CD4-positive, alpha-beta T cell treated with Interleukin-4 for 4 hours (primary cell): ENCODE measurements at regions not wholly inside any gene's neighbourhood (a gene's known extent, or its start where the extent isn't known, plus 50 kb on each side); places are given as distances from the start of the nearest gene placed in this dataset.

Experiments used
- DNase-seq: peaks from one replicate; pipeline ENCODE4 v3.0.0-alpha.2; 2020

- no peak for DNase-seq
These were observed 55.2 kb upstream of the DACH1 start for GRCh38 chr13:71922194-71922593.
